ENCODE measurements at regions not wholly inside any gene's neighbourhood (a gene's known extent, or its start where the extent isn't known, plus 50 kb on each side); places are given as distances from the start of the nearest gene placed in this dataset.

DNA sequence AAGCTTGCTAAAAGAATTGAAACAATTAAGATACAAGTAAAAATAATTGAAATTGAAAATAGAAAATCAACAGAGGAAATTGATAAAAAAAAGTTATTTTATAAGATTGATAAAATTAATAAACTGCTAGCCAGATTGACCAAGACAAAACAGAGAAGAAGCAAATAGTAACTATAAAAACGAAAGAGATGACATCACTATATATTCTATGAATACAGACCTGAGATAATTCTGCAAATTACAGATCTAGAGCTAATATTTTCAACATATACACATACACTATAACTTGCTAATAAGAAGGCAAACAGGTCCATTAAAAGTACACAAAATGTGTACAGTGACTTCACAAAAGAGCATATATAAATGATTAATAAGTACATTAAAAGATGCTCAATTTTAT lies 90.1 kb upstream of the RNPC3 start:
- Histone ChIP-seq H3K4me1 (ENCODE audit: control insufficient read depth in 2 of 2, insufficient read depth in 2 of 2, low read length in 2 of 2) (no peaks in the 10 kb centered on the region), H3K27ac (ENCODE audit: low read length in 2 of 2) (no peak overlapping the region), H3K27me3 (replicated peaks in 1 of 4; ENCODE audit: control extremely low read depth in 1 of 4, control insufficient read depth in 3 of 4, insufficient read depth in 4 of 4, low read length in 3 of 4) (no peaks in the 10 kb centered on the region), H4K20me1 (ENCODE audit: control insufficient read depth, insufficient read depth, low read length, poor library complexity, severe bottlenecking) (no peaks in the 10 kb centered on the region), H3K36me3 (replicated peaks in 1 of 2; ENCODE audit: control extremely low read depth in 1 of 2, control insufficient read depth in 1 of 2, extremely low read depth in 1 of 2, insufficient read depth in 2 of 2, low read length in 1 of 2) (no peaks in the 10 kb centered on the region), H2AFZ (ENCODE audit: insufficient read depth, low read depth, low read length, poor library complexity, severe bottlenecking) (no peak overlapping the region), H3K9me3 (ENCODE audit: control extremely low read depth in 1 of 3, control insufficient read depth in 2 of 3, insufficient read depth in 1 of 3, low read length in 2 of 3) (no peaks in the 10 kb centered on the region), H3K4me2 (replicated peaks; ENCODE audit: low read depth, low read length, poor library complexity, severe bottlenecking) (no peak overlapping the region), H3K4me3 (ENCODE audit: control extremely low read depth in 1 of 5, extremely low read depth in 1 of 5, insufficient read depth in 1 of 5, low read depth in 2 of 5, low read length in 4 of 5) (no peak overlapping the region), H3K79me2 (ENCODE audit: control insufficient read depth, insufficient read depth, low read length) (no peaks in the 10 kb centered on the region), H3K9ac (ENCODE audit: low read length) (no peak overlapping the region)
- POLR2A ChIA-PET = no interaction called here
- Mint-ChIP-seq H3K4me1 (no peaks in the 10 kb centered on the region), H3K27me3 (no peaks in the 10 kb centered on the region), H3K9me3 (ENCODE audit: insufficient read depth) (no peaks in the 10 kb centered on the region), H3K27ac (no peak overlapping the region), H3K4me3 (no peak overlapping the region)
- no peak for TF ChIP-seq EZH2 (IDR thresholded peaks at IDR 0.05; ENCODE audit: borderline replicate concordance, insufficient read depth, low read depth, low read length, poor library complexity, severe bottlenecking)
- TF ChIP-seq, protein P1, sequence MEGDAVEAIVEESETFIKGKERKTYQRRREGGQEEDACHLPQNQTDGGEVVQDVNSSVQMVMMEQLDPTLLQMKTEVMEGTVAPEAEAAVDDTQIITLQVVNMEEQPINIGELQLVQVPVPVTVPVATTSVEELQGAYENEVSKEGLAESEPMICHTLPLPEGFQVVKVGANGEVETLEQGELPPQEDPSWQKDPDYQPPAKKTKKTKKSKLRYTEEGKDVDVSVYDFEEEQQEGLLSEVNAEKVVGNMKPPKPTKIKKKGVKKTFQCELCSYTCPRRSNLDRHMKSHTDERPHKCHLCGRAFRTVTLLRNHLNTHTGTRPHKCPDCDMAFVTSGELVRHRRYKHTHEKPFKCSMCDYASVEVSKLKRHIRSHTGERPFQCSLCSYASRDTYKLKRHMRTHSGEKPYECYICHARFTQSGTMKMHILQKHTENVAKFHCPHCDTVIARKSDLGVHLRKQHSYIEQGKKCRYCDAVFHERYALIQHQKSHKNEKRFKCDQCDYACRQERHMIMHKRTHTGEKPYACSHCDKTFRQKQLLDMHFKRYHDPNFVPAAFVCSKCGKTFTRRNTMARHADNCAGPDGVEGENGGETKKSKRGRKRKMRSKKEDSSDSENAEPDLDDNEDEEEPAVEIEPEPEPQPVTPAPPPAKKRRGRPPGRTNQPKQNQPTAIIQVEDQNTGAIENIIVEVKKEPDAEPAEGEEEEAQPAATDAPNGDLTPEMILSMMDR (IDR thresholded peaks at IDR 0.05) = no peak
- DNase-seq (no peak), ATAC-seq (ENCODE audit: low read depth) (no peak)
- CTCF ChIA-PET = no interaction called here
- intact Hi-C loops (cut with micrococcal nuclease) = no loop called here
- WGBS (ENCODE audit: insufficient coverage) = no CpG with 5 or more reads among the region's 1 CpG

GRCh38 chr1:103424650-103425049 lies 100.8 kb upstream of the RNPC3 start:
- Histone ChIP-seq H3K4me2 (replicated peaks; ENCODE audit: low read depth, low read length, poor library complexity, severe bottlenecking) (no peak overlapping the region), H3K9me3 (ENCODE audit: control extremely low read depth in 1 of 3, control insufficient read depth in 2 of 3, insufficient read depth in 1 of 3, low read length in 2 of 3) (peaks cover 0 to 3% (median 0%) of the 10 kb centered on the region in 3 donors), H3K36me3 (replicated peaks in 1 of 2; ENCODE audit: control extremely low read depth in 1 of 2, control insufficient read depth in 1 of 2, extremely low read depth in 1 of 2, insufficient read depth in 2 of 2, low read length in 1 of 2) (no peaks in the 10 kb centered on the region), H2AFZ (ENCODE audit: insufficient read depth, low read depth, low read length, poor library complexity, severe bottlenecking) (no peak overlapping the region), H3K4me3 (ENCODE audit: control extremely low read depth in 1 of 5, extremely low read depth in 1 of 5, insufficient read depth in 1 of 5, low read depth in 2 of 5, low read length in 4 of 5) (no peak overlapping the region), H3K9ac (ENCODE audit: low read length) (no peak overlapping the region), H3K27me3 (replicated peaks in 1 of 4; ENCODE audit: control extremely low read depth in 1 of 4, control insufficient read depth in 3 of 4, insufficient read depth in 4 of 4, low read length in 3 of 4) (no peaks in the 10 kb centered on the region), H3K79me2 (ENCODE audit: control insufficient read depth, insufficient read depth, low read length) (no peaks in the 10 kb centered on the region), H4K20me1 (ENCODE audit: control insufficient read depth, insufficient read depth, low read length, poor library complexity, severe bottlenecking) (no peaks in the 10 kb centered on the region), H3K4me1 (ENCODE audit: control insufficient read depth in 2 of 2, insufficient read depth in 2 of 2, low read length in 2 of 2) (no peaks in the 10 kb centered on the region), H3K27ac (ENCODE audit: low read length in 2 of 2) (no peak overlapping the region)
- Mint-ChIP-seq H3K27ac (no peak overlapping the region), H3K4me3 (no peak overlapping the region), H3K4me1 (no peaks in the 10 kb centered on the region), H3K9me3 (ENCODE audit: insufficient read depth) (no peaks in the 10 kb centered on the region), H3K27me3 (no peaks in the 10 kb centered on the region)
- ChIA-PET CTCF (no interaction called here), POLR2A (no interaction called here)
- 100% methylated on average over 2 of the region's 2 CpGs for WGBS (ENCODE audit: insufficient coverage)
- DNase-seq (no peak), ATAC-seq (ENCODE audit: low read depth) (no peak)
- TF ChIP-seq, protein P1 (IDR thresholded peaks at IDR 0.05) = no peak
- no peak for TF ChIP-seq EZH2 (IDR thresholded peaks at IDR 0.05; ENCODE audit: borderline replicate concordance, insufficient read depth, low read depth, low read length, poor library complexity, severe bottlenecking)
- intact Hi-C loops (cut with micrococcal nuclease) = no loop called here

Data from B cell (primary cell).